A549 (cell line): ENCODE measurements at regions not wholly inside any gene's neighbourhood (a gene's known extent, or its start where the extent isn't known, plus 50 kb on each side); places are given as distances from the start of the nearest gene placed in this dataset.

ENCODE experiments used
- ATAC-seq, 2 experiments: fragments of 200-7000 bp in 1 of 2; fragments of >200 bp in 1 of 2; cut with Nextera tagmentation in 1 of 2; cut with Tn5 transposase in 1 of 2; 3 replicates each; pipeline versions ENCODE4 v1.8.0 to v1.9.1; 2018 to 2020; ENCODE audit warnings: mild to moderate bottlenecking in 1 of 2, moderate library complexity in 1 of 2
- CTCF ChIA-PET: fragments of 300-600 bp; sonication (Branson Sonifier 250); formaldehyde crosslinking; extraction: SDS; loops from one replicate; lab custom pipeline; 2021; ENCODE audit warnings: antibody characterized with exemption, inconsistent platforms; lab: Yijun Ruan, JAX
- POLR2A ChIA-PET: fragments of 350-600 bp; formaldehyde crosslinking; extraction: SDS; loops from one replicate; lab custom pipeline; 2021; ENCODE audit warnings: antibody characterized with exemption, inconsistent platforms; lab: Yijun Ruan, JAX
- DNase-seq, 2 experiments: peaks; one replicate each; pipeline versions ENCODE4 v3.0.0 to v3.0.0-alpha.2; 2011 to 2016; ENCODE audit warnings: low read depth in 1 of 2, low spot score in 1 of 2
- FAIRE-seq: peaks from 2 replicates; lab custom pipeline; 2011; peaks lifted over from hg19 to GRCh38; lab: Jason Lieb, UNC
- H3K27ac ChIP-seq, 2 experiments: fragments of >200 bp; sonication (Bioruptor Twin); formaldehyde crosslinking; 3 replicates each; pipeline ENCODE4 v1.5.1; 2016 to 2017
- H3K4me1 ChIP-seq: fragments of >200 bp; sonication (Bioruptor Twin); formaldehyde crosslinking; 3 replicates; pipeline ENCODE4 v1.6.1; 2016
- H3K4me2 ChIP-seq: fragments of >200 bp; sonication (Bioruptor Twin); formaldehyde crosslinking; 3 replicates; pipeline ENCODE4 v1.6.1; 2016
- H3K4me3 ChIP-seq: fragments of >200 bp; sonication (Bioruptor Twin); formaldehyde crosslinking; 3 replicates; pipeline ENCODE4 v1.5.1; 2016
- H3K9me3 ChIP-seq: fragments of >200 bp; sonication (Bioruptor Twin); formaldehyde crosslinking; 3 replicates; pipeline ENCODE4 v1.6.1; 2016
- ATOH8 ChIP-seq: fragments of 250-450 bp; sonication (Bioruptor Pico); IDR thresholded peaks from 2 replicates; pipeline ENCODE4 v1.5.0; 2020; ENCODE audit warnings: low read depth, mild to moderate bottlenecking, moderate library complexity
- BHLHE40 ChIP-seq: IDR thresholded peaks from 2 replicates; pipeline ENCODE4 v1.6.1; 2012; ENCODE audit warnings: low read depth, low read length, inconsistent platforms
- CBX8 ChIP-seq: fragments of 200-600 bp; sonication (generic); IDR thresholded peaks from 2 replicates; pipeline ENCODE4 v1.6.1; 2016
- CHD2 ChIP-seq: fragments of 150-350 bp; IDR thresholded peaks from 2 replicates; pipeline ENCODE4 v1.6.1; 2014; ENCODE audit warnings: low read length; ENCODE audit not compliant: partially characterized antibody
- CHD4 ChIP-seq: fragments of 200-600 bp; sonication (generic); IDR thresholded peaks from 2 replicates; pipeline ENCODE4 v1.6.1; 2016; ENCODE audit warnings: antibody characterized with exemption, mild to moderate bottlenecking, borderline replicate concordance
- EHF ChIP-seq: fragments of 250-450 bp; sonication (Bioruptor Pico); IDR thresholded peaks from 2 replicates; pipeline ENCODE4 v1.5.0; 2020; ENCODE audit warnings: mild to moderate bottlenecking
- EHMT2 ChIP-seq: fragments of 200-600 bp; sonication (generic); IDR thresholded peaks from 2 replicates; pipeline ENCODE4 v1.6.1; 2016; ENCODE audit warnings: antibody characterized with exemption, low read depth, mild to moderate bottlenecking, moderate library complexity
- EP300 ChIP-seq, 2 experiments: fragments of >200 bp; sonication (Bioruptor Twin); formaldehyde crosslinking; IDR thresholded peaks; 2 replicates in 1 of 2; 3 replicates in 1 of 2; pipeline ENCODE4 v1.6.1; 2016 to 2017
- GATA3 ChIP-seq: IDR thresholded peaks from 2 replicates; pipeline ENCODE4 v1.6.1; 2012; ENCODE audit warnings: borderline replicate concordance
- HES2 ChIP-seq: fragments of >200 bp; sonication (Bioruptor Twin); formaldehyde crosslinking; IDR thresholded peaks from 2 replicates; pipeline ENCODE4 v1.6.1; 2016
- HMGXB4 ChIP-seq: fragments of 250-450 bp; sonication (Bioruptor Pico); IDR thresholded peaks from 2 replicates; pipeline ENCODE4 v1.5.0; 2021; ENCODE audit warnings: mild to moderate bottlenecking, moderate library complexity, borderline replicate concordance
- HOXB13 ChIP-seq: fragments of 250-450 bp; sonication (Bioruptor Pico); IDR thresholded peaks from 2 replicates; pipeline ENCODE4 v1.5.0; 2020; ENCODE audit warnings: low read depth, mild to moderate bottlenecking, moderate library complexity
- HOXB5 ChIP-seq: fragments of 250-450 bp; sonication (Bioruptor Pico); IDR thresholded peaks from 2 replicates; pipeline ENCODE4 v1.5.0; 2020; ENCODE audit warnings: mild to moderate bottlenecking, moderate library complexity
- KDM1A ChIP-seq: fragments of 200-600 bp; sonication (generic); IDR thresholded peaks from 2 replicates; pipeline ENCODE4 v1.6.1; 2016; ENCODE audit warnings: low read depth, mild to moderate bottlenecking
- KDM5A ChIP-seq: fragments of 200-600 bp; sonication (generic); IDR thresholded peaks from 2 replicates; pipeline ENCODE4 v1.6.1; 2016; ENCODE audit warnings: antibody characterized with exemption, mild to moderate bottlenecking
- MAX ChIP-seq: IDR thresholded peaks from 2 replicates; pipeline ENCODE4 v1.6.1; 2012
- MAZ ChIP-seq: fragments of 150-350 bp; IDR thresholded peaks from 2 replicates; pipeline ENCODE4 v1.6.1; 2014; ENCODE audit warnings: antibody characterized with exemption, low read depth, low read length, borderline replicate concordance
- MYC ChIP-seq: IDR thresholded peaks from 2 replicates; pipeline ENCODE4 v1.6.1; 2012; ENCODE audit warnings: mild to moderate bottlenecking, inconsistent platforms, low read length, improper control_type of control experiment, borderline replicate concordance
- NPAS2 ChIP-seq: fragments of 250-450 bp; sonication (Bioruptor Pico); IDR thresholded peaks from 2 replicates; pipeline ENCODE4 v1.8.0; 2022; ENCODE audit warnings: mild to moderate bottlenecking, moderate library complexity, borderline replicate concordance
- PBX3 ChIP-seq: IDR thresholded peaks from 2 replicates; pipeline ENCODE4 v1.6.1; 2012
- PHF8 ChIP-seq: fragments of 200-600 bp; sonication (generic); IDR thresholded peaks from 2 replicates; pipeline ENCODE4 v1.6.1; 2016; ENCODE audit warnings: low read depth, mild to moderate bottlenecking, antibody characterized with exemption, moderate library complexity, borderline replicate concordance
- POLR2A ChIP-seq: IDR thresholded peaks from 2 replicates; pipeline ENCODE4 v1.6.1; 2012; ENCODE audit warnings: mild to moderate bottlenecking, low read length
- RAD21 ChIP-seq, 2 experiments: fragments of >200 bp in 1 of 2; sonication (Bioruptor Twin) in 1 of 2; formaldehyde crosslinking in 1 of 2; IDR thresholded peaks in 1 of 2; conservative IDR thresholded peaks in 1 of 2; 2 replicates in 1 of 2; 3 replicates in 1 of 2; pipeline ENCODE4 v1.6.1; 2012 to 2018; ENCODE audit warnings: inconsistent platforms in 1 of 2
- RARB ChIP-seq: fragments of 250-450 bp; sonication (Bioruptor Pico); IDR thresholded peaks from 2 replicates; pipeline ENCODE4 v1.8.0; 2021; ENCODE audit warnings: mild to moderate bottlenecking, moderate library complexity
- RFX5 ChIP-seq: fragments of 450-650 bp; IDR thresholded peaks from 2 replicates; pipeline ENCODE4 v1.7.1; 2014; ENCODE audit warnings: antibody characterized with exemption, mild to moderate bottlenecking, moderate library complexity
- RNF2 ChIP-seq: fragments of 200-600 bp; sonication (generic); IDR thresholded peaks from 2 replicates; pipeline ENCODE4 v1.6.1; 2016; ENCODE audit warnings: low read depth, mild to moderate bottlenecking, antibody characterized with exemption, moderate library complexity, borderline replicate concordance
- SMC3 ChIP-seq: fragments of >200 bp; sonication (Bioruptor Twin); formaldehyde crosslinking; IDR thresholded peaks from 3 replicates; pipeline ENCODE4 v1.6.1; 2018; ENCODE audit warnings: inconsistent platforms
- SREBF2 ChIP-seq: fragments of 450-650 bp; IDR thresholded peaks from 2 replicates; pipeline ENCODE4 v1.6.1; 2014; ENCODE audit warnings: mild to moderate bottlenecking, moderate library complexity
- TP53 ChIP-seq: fragments of 250-450 bp; sonication (Bioruptor Pico); IDR thresholded peaks from 2 replicates; pipeline ENCODE4 v1.5.0; 2021; ENCODE audit warnings: mild to moderate bottlenecking, moderate library complexity
- USF2 ChIP-seq: fragments of 450-650 bp; IDR thresholded peaks from 2 replicates; pipeline ENCODE4 v1.6.1; 2014; ENCODE audit warnings: antibody characterized with exemption
- ZFP36 ChIP-seq: fragments of 450-650 bp; IDR thresholded peaks from 2 replicates; pipeline ENCODE4 v1.6.1; 2014; ENCODE audit warnings: borderline replicate concordance; ENCODE audit not compliant: partially characterized antibody
- ZNF302 ChIP-seq: fragments of 250-450 bp; sonication (Bioruptor Pico); IDR thresholded peaks from 2 replicates; pipeline ENCODE4 v1.9.0; 2021; ENCODE audit warnings: inconsistent platforms, mild to moderate bottlenecking, moderate library complexity
- WGBS: methylation state at CpG from one replicate; pipeline ENCODE4 v1.1.6; 2017; ENCODE audit errors: missing lambda C conversion rate; 5-methylcytosine and 5-hydroxymethylcytosine counted together

- ChIA-PET CTCF (no interaction called here), POLR2A (no interaction called here)
- H3K4me1 ChIP-seq = no peaks in the 10 kb centered on the region
- H3K4me3 ChIP-seq = no peak overlapping the region
- no peak for TF ChIP-seq HOXB13 (CRISPR knock-in tag)
- TF ChIP-seq PHF8 = no peak
- no peak for TF ChIP-seq EHF (CRISPR knock-in tag)
- no peak for TF ChIP-seq RFX5
- TF ChIP-seq CBX8 = no peak
- TF ChIP-seq TP53 (CRISPR knock-in tag) = no peak
- no peak for TF ChIP-seq BHLHE40
- TF ChIP-seq KDM5A = no peak
- no peak for TF ChIP-seq ZNF302 (CRISPR knock-in tag)
- no peak for TF ChIP-seq PBX3
- TF ChIP-seq GATA3 = no peak
- no peak for TF ChIP-seq ATOH8 (CRISPR knock-in tag)
- no peak for TF ChIP-seq RAD21 (conservative IDR thresholded peaks at IDR 0.05 in 1 of 2, IDR thresholded peaks at IDR 0.05 in 1 of 2)
- no peak for TF ChIP-seq SREBF2
- H3K27ac ChIP-seq = no peak overlapping the region
- no peaks in the 10 kb centered on the region for H3K9me3 ChIP-seq
- DNase-seq = no peak
- FAIRE-seq = no peak
- ATAC-seq = peak; percentile 48 to 50; a peak in 5 of 6 replicates
- H3K4me2 ChIP-seq = no peak overlapping the region
Observed at GRCh38 chr3:40930131-40930538, 269.2 kb upstream of the CTNNB1 start.

- no peaks in the 10 kb centered on the region for H3K4me1 ChIP-seq
- no peak overlapping the region for H3K4me2 ChIP-seq
- DNase-seq = no peak
- no peak overlapping the region for H3K4me3 ChIP-seq
- no peak for ATAC-seq
- FAIRE-seq = no peak
- TF ChIP-seq SMC3 = no peak
- TF ChIP-seq POLR2A = no peak
- no peak for TF ChIP-seq RNF2
- TF ChIP-seq EP300 (IDR thresholded peaks at IDR 0.05) = no peak
- no peak for TF ChIP-seq MYC
- no peak for TF ChIP-seq PHF8
- no peak for TF ChIP-seq MAX
- no peak for TF ChIP-seq CHD2
- no peak overlapping the region for H3K27ac ChIP-seq
- ChIA-PET POLR2A (no interaction called here), CTCF (no interaction called here)
- no peaks in the 10 kb centered on the region for H3K9me3 ChIP-seq
Observed at GRCh38 chr3:40930756-40931155, 268.5 kb upstream of the CTNNB1 start.

GRCh38 chr3:40938591-40938990, 260.7 kb upstream of the CTNNB1 start:
- no peak for ATAC-seq
- no peak for FAIRE-seq
- POLR2A ChIA-PET = no interaction called here
- WGBS = 23% methylated on average over 3 of the region's 3 CpGs
- CTCF ChIA-PET = no interaction called here
- no peak for DNase-seq
- H3K9me3 ChIP-seq = no peaks in the 10 kb centered on the region
- H3K4me3 ChIP-seq = no peak overlapping the region
- H3K4me1 ChIP-seq = peaks cover 11% of the 10 kb centered on the region; the same call in 1 of the 3 replicates
- H3K27ac ChIP-seq = peak overlapping the region in 1 of 2 experiments; percentile 46; a peak in 1 of 6 replicates
- peak overlapping the region; percentile 21; the same call in 1 of the 3 replicates for H3K4me2 ChIP-seq
- TF ChIP-seq HES2 (no peak), HOXB5 (CRISPR knock-in tag) (no peak), MAZ (no peak), ZFP36 (no peak), CHD4 (no peak), RARB (CRISPR knock-in tag) (no peak), HMGXB4 (CRISPR knock-in tag) (no peak), KDM5A (no peak), NPAS2 (CRISPR knock-in tag) (no peak), USF2 (no peak), EHMT2 (no peak), KDM1A (no peak), HOXB13 (CRISPR knock-in tag) (no peak)
